Activated CD8-positive, alpha-beta memory T cell treated with anti-CD3 and anti-CD28 coated beads, Interleukin-2, amount 50 U/mL, for 1 hour (primary cell): ENCODE measurements at regions not wholly inside any gene's neighbourhood (a gene's known extent, or its start where the extent isn't known, plus 50 kb on each side); places are given as distances from the start of the nearest gene placed in this dataset.

ENCODE experiments used
- DNase-seq: peaks from one replicate; pipeline ENCODE4 v3.0.0-alpha.2; 2020; ENCODE audit errors: extremely low read depth

DNA sequence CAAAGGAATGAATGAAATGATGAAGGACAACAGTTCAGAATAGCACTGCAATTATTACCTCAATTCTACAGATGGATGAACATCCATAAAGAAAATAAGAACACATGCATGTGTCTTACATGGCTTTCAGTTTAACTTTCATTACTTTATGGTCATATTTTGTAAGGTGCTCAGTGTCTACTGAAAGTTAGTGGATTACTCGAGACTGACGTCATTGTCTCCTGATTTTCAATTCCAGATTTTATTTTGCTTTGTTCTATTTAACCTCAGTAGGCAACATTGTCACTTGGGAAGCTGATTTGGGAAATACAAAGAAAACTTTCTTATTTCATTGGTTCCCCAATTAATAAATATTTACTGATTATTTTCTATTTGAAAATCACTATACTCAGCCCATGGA, 363.7 kb downstream of the CHSY3 start:
- DNase-seq = no peak

DNA sequence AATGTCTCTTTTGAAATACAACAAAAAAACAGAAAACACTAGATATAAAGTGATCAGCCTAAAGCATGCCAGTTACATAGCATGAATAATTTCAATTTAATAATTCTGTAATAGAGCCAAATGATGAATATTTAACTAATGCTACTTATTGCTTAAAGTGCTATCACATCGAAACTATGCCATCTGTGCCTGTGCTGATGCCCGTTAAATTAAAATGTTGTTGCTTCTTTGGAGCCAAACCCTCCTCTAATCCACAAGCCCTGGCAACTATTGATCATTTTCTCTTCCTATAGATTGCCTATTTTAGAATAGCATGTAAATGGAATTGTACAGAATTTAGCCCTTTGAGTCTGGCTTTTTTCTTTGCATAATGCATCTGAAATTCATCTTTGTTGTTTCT, 356.2 kb downstream of the CHSY3 start:
- DNase-seq = no peak

DNA sequence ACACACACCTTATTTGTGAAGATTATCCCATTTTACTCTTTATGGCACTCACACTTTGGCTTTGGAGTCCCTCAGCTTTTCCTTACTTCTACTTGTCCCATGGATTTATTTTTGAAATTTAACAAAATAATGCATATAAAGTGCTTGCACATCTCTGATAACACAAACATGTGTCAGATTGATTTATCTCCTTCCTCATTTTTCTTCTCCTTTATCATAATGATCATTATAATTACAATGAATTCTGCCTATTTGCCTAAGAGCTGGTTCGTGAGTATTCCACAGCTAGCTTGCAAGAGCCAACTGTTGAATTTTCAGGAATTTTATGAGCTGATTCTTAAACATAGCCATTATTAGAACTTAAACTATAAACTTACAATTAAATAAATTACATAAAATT, 347.7 kb downstream of the CHSY3 start:
- no peak for DNase-seq

DNA sequence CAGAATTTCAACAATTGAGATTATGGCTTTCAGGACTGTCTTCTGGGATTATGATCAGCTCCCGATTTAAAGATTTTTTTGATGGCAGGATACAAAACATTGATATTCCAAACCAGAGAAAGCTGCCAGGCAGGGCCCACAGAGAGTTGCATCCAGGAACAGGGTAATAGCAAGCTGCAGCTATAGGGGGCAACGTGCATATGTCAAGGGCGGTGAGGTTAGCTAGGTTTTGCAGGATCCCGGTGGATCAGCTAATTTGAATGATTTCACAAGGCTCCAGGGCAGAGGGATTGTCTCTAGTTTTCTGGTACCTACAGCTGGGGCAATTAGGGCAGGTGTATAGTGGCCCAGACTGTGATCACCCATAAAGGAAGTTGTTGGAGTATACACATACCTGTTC, 339.4 kb downstream of the CHSY3 start:
- DNase-seq = no peak

DNA sequence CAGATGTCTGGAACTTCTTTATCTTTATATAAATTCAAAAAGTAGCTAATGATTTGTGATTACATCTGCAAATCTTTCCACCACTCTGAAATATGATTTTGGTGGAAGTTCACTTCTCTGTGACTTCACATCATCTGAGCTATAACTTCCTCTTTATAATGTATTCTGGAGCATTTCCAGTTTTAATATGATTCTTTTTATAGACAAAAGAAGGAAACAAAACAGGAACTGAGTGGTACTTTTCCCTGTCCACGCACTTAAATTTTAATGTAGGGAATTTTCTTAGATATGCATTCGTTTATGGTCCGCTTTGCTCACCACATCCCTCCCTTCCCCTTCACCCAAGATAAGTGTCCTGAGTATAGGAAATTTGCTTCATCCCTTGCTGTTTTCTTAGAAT, 333.5 kb downstream of the CHSY3 start:
- DNase-seq = no peak
